Hepatocyte (in vitro differentiated cells): ENCODE measurements at regions not wholly inside any gene's neighbourhood (a gene's known extent, or its start where the extent isn't known, plus 50 kb on each side); places are given as distances from the start of the nearest gene placed in this dataset.

Experiments used
- DNase-seq: peaks from one replicate; pipeline ENCODE4 v3.0.0-alpha.2; 2016; ENCODE audit warnings: low spot score
- H2AFZ ChIP-seq: fragments of 200-600 bp; sonication (generic); 2 replicates; pipeline ENCODE4 v1.6.0; 2016; ENCODE audit warnings: antibody characterized with exemption, mild to moderate bottlenecking
- H3K27ac ChIP-seq: fragments of 200-600 bp; sonication (generic); 2 replicates; pipeline ENCODE4 v1.5.1; 2016; ENCODE audit warnings: mild to moderate bottlenecking
- H3K27me3 ChIP-seq: fragments of 200-600 bp; sonication (generic); 2 replicates; pipeline ENCODE4 v1.6.1; 2016
- H3K36me3 ChIP-seq: fragments of 200-600 bp; sonication (generic); replicated peaks from 2 replicates; pipeline ENCODE4 v1.5.1; 2016; ENCODE audit warnings: low read depth; ENCODE audit not compliant: insufficient read depth
- H3K4me1 ChIP-seq: fragments of 200-600 bp; sonication (generic); 2 replicates; pipeline ENCODE4 v1.5.1; 2016; ENCODE audit warnings: mild to moderate bottlenecking, moderate library complexity; ENCODE audit not compliant: insufficient read depth
- H3K4me2 ChIP-seq: fragments of 200-600 bp; sonication (generic); 2 replicates; pipeline ENCODE4 v1.6.0; 2016
- H3K4me3 ChIP-seq: fragments of 200-600 bp; sonication (generic); 2 replicates; pipeline ENCODE4 v1.5.1; 2016; ENCODE audit warnings: mild to moderate bottlenecking
- H3K79me2 ChIP-seq: fragments of 200-600 bp; sonication (generic); 2 replicates; pipeline ENCODE4 v1.6.0; 2017; ENCODE audit warnings: mild to moderate bottlenecking
- H3K9me2 ChIP-seq: fragments of 200-600 bp; sonication (generic); replicated peaks from 2 replicates; pipeline ENCODE4 v1.6.0; 2017; ENCODE audit warnings: mild to moderate bottlenecking; ENCODE audit not compliant: insufficient read depth
- H3K9me3 ChIP-seq: fragments of 200-600 bp; sonication (generic); 2 replicates; pipeline ENCODE4 v1.5.1; 2016; ENCODE audit warnings: low read depth, mild to moderate bottlenecking
- H4K20me1 ChIP-seq: fragments of 200-600 bp; sonication (generic); 2 replicates; pipeline ENCODE4 v1.6.0; 2016; ENCODE audit warnings: mild to moderate bottlenecking; ENCODE audit not compliant: insufficient read depth, poor library complexity, severe bottlenecking
- EZH2 ChIP-seq: fragments of 200-600 bp; sonication (generic); IDR thresholded peaks from 2 replicates; pipeline ENCODE4 v1.6.1; 2016; ENCODE audit warnings: antibody characterized with exemption, mild to moderate bottlenecking, borderline replicate concordance
- EZH2phosphoT487 ChIP-seq: fragments of 200-600 bp; sonication (generic); IDR thresholded peaks from one replicate; pipeline ENCODE4 v1.6.1; 2018; ENCODE audit warnings: antibody characterized with exemption, mild to moderate bottlenecking, low read depth, moderate library complexity; ENCODE audit not compliant: unreplicated experiment, severe bottlenecking
- WGBS: methylation state at CpG from one replicate; pipeline ENCODE4 v1.1.6; 2016; ENCODE audit warnings: low lambda C conversion rate; ENCODE audit errors: missing lambda C conversion rate; 5-methylcytosine and 5-hydroxymethylcytosine counted together
- TF ChIP-seq, protein P1 (sequence below): fragments of 200-600 bp; sonication (generic); IDR thresholded peaks from 2 replicates; pipeline ENCODE4 v1.5.1; 2016; ENCODE audit warnings: antibody characterized with exemption, mild to moderate bottlenecking; ENCODE audit not compliant: poor library complexity

DNA sequence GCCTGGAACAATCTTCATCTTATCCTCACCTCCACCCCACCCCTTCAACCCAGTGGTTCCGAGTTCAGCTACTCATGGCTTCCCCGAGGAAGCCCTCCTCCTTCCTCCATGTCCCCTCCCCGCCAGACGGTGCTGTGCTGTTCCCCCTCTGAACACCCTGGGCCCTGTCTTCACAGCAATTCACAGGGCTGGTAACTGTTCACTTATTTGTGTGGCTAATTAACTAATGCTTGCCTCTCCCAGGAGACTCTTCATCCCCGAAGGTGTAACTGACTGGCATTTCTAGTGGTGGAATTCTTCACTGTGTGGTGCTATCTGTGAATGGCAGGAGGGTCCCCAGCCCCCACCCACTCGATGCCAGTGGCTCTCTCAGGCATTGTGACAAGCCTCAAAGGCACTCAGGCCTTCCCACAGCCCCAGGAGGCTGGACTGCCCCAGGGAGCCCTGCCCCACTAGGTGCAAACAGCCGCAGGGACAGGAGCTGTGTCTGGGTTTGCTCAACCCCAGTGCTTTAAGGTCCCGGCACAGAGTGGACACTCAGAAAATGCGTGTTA lies 133.7 kb upstream of the ID2 start:
- Histone ChIP-seq H3K27ac (no peak overlapping the region), H3K4me2 (no peak overlapping the region), H3K4me1 (peaks cover 5% of the 10 kb centered on the region), H3K9me3 (no peaks in the 10 kb centered on the region), H3K4me3 (no peak overlapping the region), H4K20me1 (no peaks in the 10 kb centered on the region), H3K36me3 (no peaks in the 10 kb centered on the region), H3K9me2 (no peaks in the 10 kb centered on the region), H3K79me2 (no peaks in the 10 kb centered on the region), H3K27me3 (no peaks in the 10 kb centered on the region), H2AFZ (no peak overlapping the region)
- TF ChIP-seq, protein P1, sequence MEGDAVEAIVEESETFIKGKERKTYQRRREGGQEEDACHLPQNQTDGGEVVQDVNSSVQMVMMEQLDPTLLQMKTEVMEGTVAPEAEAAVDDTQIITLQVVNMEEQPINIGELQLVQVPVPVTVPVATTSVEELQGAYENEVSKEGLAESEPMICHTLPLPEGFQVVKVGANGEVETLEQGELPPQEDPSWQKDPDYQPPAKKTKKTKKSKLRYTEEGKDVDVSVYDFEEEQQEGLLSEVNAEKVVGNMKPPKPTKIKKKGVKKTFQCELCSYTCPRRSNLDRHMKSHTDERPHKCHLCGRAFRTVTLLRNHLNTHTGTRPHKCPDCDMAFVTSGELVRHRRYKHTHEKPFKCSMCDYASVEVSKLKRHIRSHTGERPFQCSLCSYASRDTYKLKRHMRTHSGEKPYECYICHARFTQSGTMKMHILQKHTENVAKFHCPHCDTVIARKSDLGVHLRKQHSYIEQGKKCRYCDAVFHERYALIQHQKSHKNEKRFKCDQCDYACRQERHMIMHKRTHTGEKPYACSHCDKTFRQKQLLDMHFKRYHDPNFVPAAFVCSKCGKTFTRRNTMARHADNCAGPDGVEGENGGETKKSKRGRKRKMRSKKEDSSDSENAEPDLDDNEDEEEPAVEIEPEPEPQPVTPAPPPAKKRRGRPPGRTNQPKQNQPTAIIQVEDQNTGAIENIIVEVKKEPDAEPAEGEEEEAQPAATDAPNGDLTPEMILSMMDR = no peak
- no peak for TF ChIP-seq EZH2phosphoT487
- no peak for TF ChIP-seq EZH2
- WGBS = 79% methylated on average over 9 of the region's 9 CpGs
- no peak for DNase-seq

DNA sequence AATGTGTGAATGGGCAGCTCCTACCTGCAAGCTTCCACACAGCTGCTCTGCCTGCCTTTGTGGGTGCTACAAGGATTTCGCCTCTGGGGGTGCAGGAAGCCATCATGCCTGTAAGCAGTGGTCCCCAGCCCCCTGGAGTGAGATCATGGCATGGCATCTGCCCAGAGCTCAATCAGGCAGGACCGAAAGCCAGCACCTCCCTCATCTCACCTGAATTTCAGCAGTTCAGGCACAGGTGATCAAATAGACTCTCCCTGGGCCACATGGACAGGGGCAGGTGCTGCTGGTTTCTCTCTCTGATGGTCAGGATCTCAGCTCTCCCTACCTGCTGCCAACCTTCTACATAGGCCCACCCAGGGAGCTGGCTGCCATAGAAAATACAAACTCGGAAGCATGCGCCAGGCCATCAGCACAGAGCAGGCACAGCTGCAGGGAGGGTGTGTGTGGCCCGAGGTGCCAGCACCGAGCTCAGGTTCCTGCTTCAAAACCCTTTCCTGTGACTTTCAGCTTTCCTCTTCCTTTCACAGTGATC lies 133.2 kb upstream of the ID2 start:
- H3K79me2 ChIP-seq = no peaks in the 10 kb centered on the region
- no peaks in the 10 kb centered on the region for H4K20me1 ChIP-seq
- TF ChIP-seq EZH2phosphoT487 (no peak), EZH2 (no peak)
- TF ChIP-seq, protein P1 = no peak
- H2AFZ ChIP-seq = no peak overlapping the region
- WGBS = 92% methylated on average over 6 of the region's 6 CpGs
- no peak overlapping the region for H3K4me3 ChIP-seq
- no peaks in the 10 kb centered on the region for H3K4me1 ChIP-seq
- no peak overlapping the region for H3K27ac ChIP-seq
- H3K9me3 ChIP-seq = no peaks in the 10 kb centered on the region
- DNase-seq = no peak
- no peaks in the 10 kb centered on the region for H3K27me3 ChIP-seq
- no peaks in the 10 kb centered on the region for H3K36me3 ChIP-seq
- no peak overlapping the region for H3K4me2 ChIP-seq
- no peaks in the 10 kb centered on the region for H3K9me2 ChIP-seq

DNA sequence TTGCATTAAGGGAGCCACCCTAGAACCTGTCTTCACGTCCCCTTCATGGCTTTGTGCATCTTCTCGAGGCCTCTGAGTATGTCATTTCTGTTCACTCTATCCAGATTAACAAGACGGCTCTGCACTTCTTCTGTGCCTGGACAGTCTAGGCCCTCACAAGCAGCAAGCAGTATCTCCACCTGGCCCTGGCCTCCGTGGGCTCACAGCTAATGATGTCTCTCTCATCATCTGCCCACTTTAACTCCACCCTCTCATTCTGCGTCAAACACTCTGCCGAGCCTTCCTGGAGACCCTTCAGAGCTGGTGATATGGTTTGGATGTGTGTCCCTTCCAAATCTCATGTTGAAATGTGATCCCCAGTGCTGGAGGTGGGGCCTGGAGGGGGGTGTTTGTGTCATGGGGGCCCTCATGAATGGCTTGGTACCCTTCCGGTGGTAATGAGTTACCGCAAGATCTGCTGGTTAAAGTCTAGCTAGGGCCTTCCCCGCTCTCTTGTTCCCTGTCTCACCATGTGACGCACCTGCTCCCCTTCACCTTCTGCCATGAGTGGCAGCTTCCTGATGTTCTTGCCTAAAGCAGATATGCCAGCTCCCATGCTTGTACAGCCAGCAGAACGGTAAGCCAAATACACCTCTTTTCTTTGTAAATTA lies 132.5 kb upstream of the ID2 start:
- no peaks in the 10 kb centered on the region for H3K4me1 ChIP-seq
- no peaks in the 10 kb centered on the region for H4K20me1 ChIP-seq
- no peak overlapping the region for H3K27ac ChIP-seq
- H2AFZ ChIP-seq = no peak overlapping the region
- no peaks in the 10 kb centered on the region for H3K36me3 ChIP-seq
- no peak for TF ChIP-seq EZH2
- no peak for TF ChIP-seq EZH2phosphoT487
- TF ChIP-seq, protein P1 = no peak
- H3K27me3 ChIP-seq = no peaks in the 10 kb centered on the region
- DNase-seq = no peak
- no peaks in the 10 kb centered on the region for H3K9me2 ChIP-seq
- H3K4me3 ChIP-seq = no peak overlapping the region
- H3K4me2 ChIP-seq = no peak overlapping the region
- no peaks in the 10 kb centered on the region for H3K79me2 ChIP-seq
- no peaks in the 10 kb centered on the region for H3K9me3 ChIP-seq
- WGBS = 95% methylated on average over 11 of the region's 11 CpGs
